ENCODE measurements at regions not wholly inside any gene's neighbourhood (a gene's known extent, or its start where the extent isn't known, plus 50 kb on each side); places are given as distances from the start of the nearest gene placed in this dataset.

DNA sequence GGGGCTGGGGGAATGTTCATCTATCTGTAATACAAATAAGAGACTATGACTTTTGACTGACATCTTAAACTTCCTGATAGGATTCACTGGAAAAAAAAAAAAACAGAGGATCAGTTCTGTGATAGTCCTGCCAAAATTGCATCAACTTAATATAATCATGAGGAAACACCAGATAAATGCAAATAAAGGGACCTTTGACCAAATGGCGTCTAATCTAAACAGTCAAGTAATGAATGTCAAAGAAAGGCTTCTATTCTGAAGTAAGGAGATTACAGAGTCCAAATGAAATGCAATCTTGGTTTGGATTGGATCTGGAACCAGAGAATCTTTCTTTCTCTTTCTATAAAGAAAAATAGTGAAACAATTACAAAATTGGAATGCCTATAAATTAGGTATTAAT lies 513.4 kb downstream of the KCNT2 start:
- intact Hi-C loops (cut with micrococcal nuclease; ENCODE audit: unreplicated experiment) = no loop called here
- Histone ChIP-seq H3K9me2 (ENCODE audit: insufficient read depth, low read length) (no peaks in the 10 kb centered on the region), H3K9me3 (ENCODE audit: low read length) (no peaks in the 10 kb centered on the region), H3K36me3 (ENCODE audit: insufficient read depth, low read length) (no peaks in the 10 kb centered on the region), H3K4me3 (ENCODE audit: low read depth, low read length, poor library complexity, severe bottlenecking) (no peak overlapping the region), H4K20me1 (ENCODE audit: insufficient read depth, low read length) (no peaks in the 10 kb centered on the region), H3K27ac (ENCODE audit: low read depth, low read length, poor library complexity, severe bottlenecking) (no peak overlapping the region), H3K4me2 (ENCODE audit: low read length) (no peak overlapping the region), H3K79me2 (ENCODE audit: insufficient read depth, low read depth, low read length) (no peaks in the 10 kb centered on the region), H3K4me1 (ENCODE audit: insufficient read depth, low read length, poor library complexity, severe bottlenecking) (no peaks in the 10 kb centered on the region), H2AFZ (ENCODE audit: low read length) (no peak overlapping the region)
- POLR2A ChIA-PET = no interaction called here
- no peak for TF ChIP-seq EZH2phosphoT487 (IDR thresholded peaks at IDR 0.05; ENCODE audit: borderline replicate concordance, low read depth, low read length)
- TF ChIP-seq, protein P1, sequence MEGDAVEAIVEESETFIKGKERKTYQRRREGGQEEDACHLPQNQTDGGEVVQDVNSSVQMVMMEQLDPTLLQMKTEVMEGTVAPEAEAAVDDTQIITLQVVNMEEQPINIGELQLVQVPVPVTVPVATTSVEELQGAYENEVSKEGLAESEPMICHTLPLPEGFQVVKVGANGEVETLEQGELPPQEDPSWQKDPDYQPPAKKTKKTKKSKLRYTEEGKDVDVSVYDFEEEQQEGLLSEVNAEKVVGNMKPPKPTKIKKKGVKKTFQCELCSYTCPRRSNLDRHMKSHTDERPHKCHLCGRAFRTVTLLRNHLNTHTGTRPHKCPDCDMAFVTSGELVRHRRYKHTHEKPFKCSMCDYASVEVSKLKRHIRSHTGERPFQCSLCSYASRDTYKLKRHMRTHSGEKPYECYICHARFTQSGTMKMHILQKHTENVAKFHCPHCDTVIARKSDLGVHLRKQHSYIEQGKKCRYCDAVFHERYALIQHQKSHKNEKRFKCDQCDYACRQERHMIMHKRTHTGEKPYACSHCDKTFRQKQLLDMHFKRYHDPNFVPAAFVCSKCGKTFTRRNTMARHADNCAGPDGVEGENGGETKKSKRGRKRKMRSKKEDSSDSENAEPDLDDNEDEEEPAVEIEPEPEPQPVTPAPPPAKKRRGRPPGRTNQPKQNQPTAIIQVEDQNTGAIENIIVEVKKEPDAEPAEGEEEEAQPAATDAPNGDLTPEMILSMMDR (conservative IDR thresholded peaks at IDR 0.05; ENCODE audit: low read length) = no peak
- CTCF ChIA-PET (ENCODE audit: unreplicated experiment) = no interaction called here
- no peak for DNase-seq (ENCODE audit: low spot score)
- no TSS peak for BruUV-seq (replicated peaks)

GRCh38 chr1:196091397-196092135 lies 516.7 kb downstream of the KCNT2 start:
- no peaks in the 10 kb centered on the region for H3K4me1 ChIP-seq (ENCODE audit: insufficient read depth, low read length, poor library complexity, severe bottlenecking)
- CTCF ChIA-PET (ENCODE audit: unreplicated experiment) = no interaction called here
- BruUV-seq (replicated peaks) = no TSS peak
- no peak overlapping the region for H3K27ac ChIP-seq (ENCODE audit: low read depth, low read length, poor library complexity, severe bottlenecking)
- H3K9me3 ChIP-seq (ENCODE audit: low read length) = no peaks in the 10 kb centered on the region
- POLR2A ChIA-PET = interaction anchor here (0.6 kb wide), 1 partner anchor 1305 kb away, joined by 4 read pairs; no protein-coding TSS in a partner anchor
- no peak overlapping the region for H2AFZ ChIP-seq (ENCODE audit: low read length)
- no peaks in the 10 kb centered on the region for H3K36me3 ChIP-seq (ENCODE audit: insufficient read depth, low read length)
- no peak for TF ChIP-seq EZH2phosphoT487 (IDR thresholded peaks at IDR 0.05; ENCODE audit: borderline replicate concordance, low read depth, low read length)
- TF ChIP-seq, protein P1 (conservative IDR thresholded peaks at IDR 0.05; ENCODE audit: low read length) = no peak
- H4K20me1 ChIP-seq (ENCODE audit: insufficient read depth, low read length) = no peaks in the 10 kb centered on the region
- intact Hi-C loops (cut with micrococcal nuclease; ENCODE audit: unreplicated experiment) = no loop called here
- H3K79me2 ChIP-seq (ENCODE audit: insufficient read depth, low read depth, low read length) = no peaks in the 10 kb centered on the region
- H3K4me2 ChIP-seq (ENCODE audit: low read length) = no peak overlapping the region
- H3K9me2 ChIP-seq (ENCODE audit: insufficient read depth, low read length) = no peaks in the 10 kb centered on the region
- DNase-seq (ENCODE audit: low spot score) = no peak
- H3K4me3 ChIP-seq (ENCODE audit: low read depth, low read length, poor library complexity, severe bottlenecking) = no peak overlapping the region

GRCh38 chr1:196090226-196090625 lies 518.0 kb downstream of the KCNT2 start:
- Histone ChIP-seq H3K27ac (ENCODE audit: low read depth, low read length, poor library complexity, severe bottlenecking) (no peak overlapping the region), H3K9me2 (ENCODE audit: insufficient read depth, low read length) (no peaks in the 10 kb centered on the region), H3K79me2 (ENCODE audit: insufficient read depth, low read depth, low read length) (no peaks in the 10 kb centered on the region), H3K4me3 (ENCODE audit: low read depth, low read length, poor library complexity, severe bottlenecking) (no peak overlapping the region), H3K36me3 (ENCODE audit: insufficient read depth, low read length) (no peaks in the 10 kb centered on the region), H4K20me1 (ENCODE audit: insufficient read depth, low read length) (no peaks in the 10 kb centered on the region), H3K4me1 (ENCODE audit: insufficient read depth, low read length, poor library complexity, severe bottlenecking) (no peaks in the 10 kb centered on the region), H3K9me3 (ENCODE audit: low read length) (no peaks in the 10 kb centered on the region), H3K4me2 (ENCODE audit: low read length) (no peak overlapping the region), H2AFZ (ENCODE audit: low read length) (no peak overlapping the region)
- ChIA-PET POLR2A (interaction anchor here (1.0 kb wide), 1 partner anchor 21 kb away, joined by 3 read pairs; no protein-coding TSS in a partner anchor), CTCF (ENCODE audit: unreplicated experiment) (no interaction called here)
- TF ChIP-seq EZH2phosphoT487 (IDR thresholded peaks at IDR 0.05; ENCODE audit: borderline replicate concordance, low read depth, low read length) = no peak
- TF ChIP-seq, protein P1 (conservative IDR thresholded peaks at IDR 0.05; ENCODE audit: low read length) = no peak
- no TSS peak for BruUV-seq (replicated peaks)
- intact Hi-C loops (cut with micrococcal nuclease; ENCODE audit: unreplicated experiment) = no loop called here
- no peak for DNase-seq (ENCODE audit: low spot score)
